PC-3 (cell line): ENCODE measurements at regions not wholly inside any gene's neighbourhood (a gene's known extent, or its start where the extent isn't known, plus 50 kb on each side); places are given as distances from the start of the nearest gene placed in this dataset.

Source experiments
- EZH2 ChIP-seq: fragments of 300-600 bp; sonication (generic); IDR thresholded peaks from one replicate; pipeline ENCODE4 v1.6.1; 2017; ENCODE audit warnings: antibody characterized with exemption, mild to moderate bottlenecking, low read length; ENCODE audit not compliant: unreplicated experiment
- EZH2phosphoT487 ChIP-seq: fragments of 300-600 bp; sonication (generic); IDR thresholded peaks from 2 replicates; pipeline ENCODE4 v1.6.1; 2018; ENCODE audit warnings: mild to moderate bottlenecking, antibody characterized with exemption, low read length, borderline replicate concordance
- TF ChIP-seq, protein P1 (sequence below): fragments of 300-600 bp; sonication (generic); conservative IDR thresholded peaks from 2 replicates; pipeline ENCODE4 v1.5.1; 2017; ENCODE audit warnings: antibody characterized with exemption, low read depth, mild to moderate bottlenecking, low read length

DNA sequence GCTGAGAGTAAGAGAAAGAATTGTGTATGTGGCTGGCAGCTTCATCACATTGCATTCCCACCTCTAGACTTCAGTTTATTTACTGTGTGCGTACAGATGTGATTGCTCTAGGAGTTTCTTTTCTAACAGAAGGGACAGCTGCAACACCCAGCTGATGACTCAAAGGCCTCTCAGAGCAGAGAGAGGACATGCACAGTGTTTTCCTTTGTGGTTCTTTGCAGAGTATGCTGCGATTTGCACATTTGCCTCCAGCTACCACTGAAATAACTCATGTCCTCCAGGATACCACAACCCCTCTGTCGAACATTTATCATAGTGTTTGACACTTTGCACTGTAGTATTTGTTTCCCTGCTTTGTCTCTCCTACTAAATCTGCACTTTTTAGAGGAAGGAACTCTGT lies 294.1 kb downstream of the STIM2 start:
- TF ChIP-seq EZH2 (no peak), EZH2phosphoT487 (no peak)
- TF ChIP-seq, protein P1, sequence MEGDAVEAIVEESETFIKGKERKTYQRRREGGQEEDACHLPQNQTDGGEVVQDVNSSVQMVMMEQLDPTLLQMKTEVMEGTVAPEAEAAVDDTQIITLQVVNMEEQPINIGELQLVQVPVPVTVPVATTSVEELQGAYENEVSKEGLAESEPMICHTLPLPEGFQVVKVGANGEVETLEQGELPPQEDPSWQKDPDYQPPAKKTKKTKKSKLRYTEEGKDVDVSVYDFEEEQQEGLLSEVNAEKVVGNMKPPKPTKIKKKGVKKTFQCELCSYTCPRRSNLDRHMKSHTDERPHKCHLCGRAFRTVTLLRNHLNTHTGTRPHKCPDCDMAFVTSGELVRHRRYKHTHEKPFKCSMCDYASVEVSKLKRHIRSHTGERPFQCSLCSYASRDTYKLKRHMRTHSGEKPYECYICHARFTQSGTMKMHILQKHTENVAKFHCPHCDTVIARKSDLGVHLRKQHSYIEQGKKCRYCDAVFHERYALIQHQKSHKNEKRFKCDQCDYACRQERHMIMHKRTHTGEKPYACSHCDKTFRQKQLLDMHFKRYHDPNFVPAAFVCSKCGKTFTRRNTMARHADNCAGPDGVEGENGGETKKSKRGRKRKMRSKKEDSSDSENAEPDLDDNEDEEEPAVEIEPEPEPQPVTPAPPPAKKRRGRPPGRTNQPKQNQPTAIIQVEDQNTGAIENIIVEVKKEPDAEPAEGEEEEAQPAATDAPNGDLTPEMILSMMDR = no peak
